ENCODE measurements at regions not wholly inside any gene's neighbourhood (a gene's known extent, or its start where the extent isn't known, plus 50 kb on each side); places are given as distances from the start of the nearest gene placed in this dataset.
"Not testable (repeated sequence)": the region's sequence is repeated elsewhere in the genome, so short reads cannot be mapped to it uniquely, and the experiment has no call there.

GRCh38 chr7:149714081-149714909 is 59.1 kb downstream of the ZNF467 start:
- peak; percentile 84 for DNase-seq (ENCODE audit: low spot score)

- no peak for DNase-seq (ENCODE audit: low spot score)
These were observed 59.7 kb downstream of the ZNF467 start for GRCh38 chr7:149713731-149714068.

GRCh38 chr7:149713061-149713730 is 60.2 kb downstream of the ZNF467 start:
- no peak for DNase-seq (ENCODE audit: low spot score)

GRCh38 chr7:149708026-149708425 is 65.4 kb downstream of the ZNF467 start:
- no peak for DNase-seq (ENCODE audit: low spot score)

- no peak for DNase-seq (ENCODE audit: low spot score)
These were observed 65.9 kb downstream of the ZNF467 start for GRCh38 chr7:149707448-149707886.

- no peak for DNase-seq (ENCODE audit: low spot score)
These were observed 67.0 kb downstream of the ZNF467 start for GRCh38 chr7:149706398-149706797.

GRCh38 chr7:149704507-149704906 is 68.9 kb downstream of the ZNF467 start:
- DNase-seq (ENCODE audit: low spot score): no peak

- no peak for DNase-seq (ENCODE audit: low spot score)
These were observed 70.2 kb downstream of the ZNF467 start for GRCh38 chr7:149703044-149703650.

- DNase-seq (ENCODE audit: low spot score): no peak
These were observed 71.7 kb downstream of the ZNF467 start for GRCh38 chr7:149701495-149702240.

- DNase-seq (ENCODE audit: low spot score): not testable (repeated sequence)
These were observed 75.6 kb downstream of the ZNF467 start for GRCh38 chr7:149697767-149698166.

- DNase-seq (ENCODE audit: low spot score): no peak
These were observed 77.1 kb downstream of the ZNF467 start for GRCh38 chr7:149696280-149696679.

GRCh38 chr7:149692557-149692982 is 80.8 kb downstream of the ZNF467 start:
- DNase-seq (ENCODE audit: low spot score): no peak

GRCh38 chr7:149692056-149692455 is 81.3 kb downstream of the ZNF467 start:
- no peak for DNase-seq (ENCODE audit: low spot score)

GRCh38 chr7:149690688-149691446 is 82.5 kb downstream of the ZNF467 start:
- DNase-seq (ENCODE audit: low spot score): no peak

- DNase-seq (ENCODE audit: low spot score): no peak
These were observed 84.1 kb downstream of the ZNF467 start for GRCh38 chr7:149689291-149689721.

GRCh38 chr7:149688836-149689235 is 84.6 kb downstream of the ZNF467 start:
- DNase-seq (ENCODE audit: low spot score): no peak

- not testable (repeated sequence) for DNase-seq (ENCODE audit: low spot score)
These were observed 85.6 kb downstream of the ZNF467 start for GRCh38 chr7:149687820-149688219.

- no peak for DNase-seq (ENCODE audit: low spot score)
These were observed 86.9 kb downstream of the ZNF467 start for GRCh38 chr7:149686449-149686848.

GRCh38 chr7:149686011-149686410 is 87.4 kb downstream of the ZNF467 start:
- DNase-seq (ENCODE audit: low spot score): no peak

- no peak for DNase-seq (ENCODE audit: low spot score)
These were observed 87.9 kb downstream of the ZNF467 start for GRCh38 chr7:149685455-149685854.

- DNase-seq (ENCODE audit: low spot score): no peak
These were observed 89.5 kb downstream of the ZNF467 start for GRCh38 chr7:149683898-149684297.
